ENCODE measurements at regions not wholly inside any gene's neighbourhood (a gene's known extent, or its start where the extent isn't known, plus 50 kb on each side); places are given as distances from the start of the nearest gene placed in this dataset.

DNA sequence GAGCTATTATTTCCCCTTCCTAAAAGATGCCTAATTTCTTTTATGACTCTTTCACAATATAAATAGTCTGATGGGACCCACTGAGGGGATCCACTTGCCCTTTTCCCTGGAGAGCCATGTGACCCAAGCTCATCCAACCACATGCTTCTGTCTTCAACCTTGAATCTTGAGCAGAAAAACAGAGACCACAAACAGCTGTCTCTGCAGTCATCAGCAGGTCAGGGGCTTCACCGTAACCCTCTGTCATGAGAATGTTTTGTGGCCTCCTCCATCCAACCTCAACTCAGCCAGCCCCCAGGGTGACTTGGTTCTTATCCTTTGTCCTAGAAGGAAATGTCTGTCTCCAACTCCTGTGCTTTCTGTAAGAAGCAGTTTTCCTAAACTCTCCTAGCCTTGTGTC is 129.6 kb upstream of the POU2AF2 start:
- 36% methylated on average over 1 of the region's 1 CpG for WGBS
- H3K27me3 ChIP-seq = no peaks in the 10 kb centered on the region
- DNase-seq (ENCODE audit: low spot score in 2 of 2) = no peak
- no peak overlapping the region for H3K27ac ChIP-seq
- no peaks in the 10 kb centered on the region for H3K4me1 ChIP-seq
- no peak overlapping the region for H3K4me3 ChIP-seq
- H3K9me3 ChIP-seq = no peaks in the 10 kb centered on the region
- H3K36me3 ChIP-seq = no peaks in the 10 kb centered on the region
- TF ChIP-seq POLR2AphosphoS5 (IDR thresholded peaks at IDR 0.05) = no peak
- TF ChIP-seq POLR2A (IDR thresholded peaks at IDR 0.05) = no peak
- TF ChIP-seq EP300 (IDR thresholded peaks at IDR 0.05) = no peak
- TF ChIP-seq, protein P1, sequence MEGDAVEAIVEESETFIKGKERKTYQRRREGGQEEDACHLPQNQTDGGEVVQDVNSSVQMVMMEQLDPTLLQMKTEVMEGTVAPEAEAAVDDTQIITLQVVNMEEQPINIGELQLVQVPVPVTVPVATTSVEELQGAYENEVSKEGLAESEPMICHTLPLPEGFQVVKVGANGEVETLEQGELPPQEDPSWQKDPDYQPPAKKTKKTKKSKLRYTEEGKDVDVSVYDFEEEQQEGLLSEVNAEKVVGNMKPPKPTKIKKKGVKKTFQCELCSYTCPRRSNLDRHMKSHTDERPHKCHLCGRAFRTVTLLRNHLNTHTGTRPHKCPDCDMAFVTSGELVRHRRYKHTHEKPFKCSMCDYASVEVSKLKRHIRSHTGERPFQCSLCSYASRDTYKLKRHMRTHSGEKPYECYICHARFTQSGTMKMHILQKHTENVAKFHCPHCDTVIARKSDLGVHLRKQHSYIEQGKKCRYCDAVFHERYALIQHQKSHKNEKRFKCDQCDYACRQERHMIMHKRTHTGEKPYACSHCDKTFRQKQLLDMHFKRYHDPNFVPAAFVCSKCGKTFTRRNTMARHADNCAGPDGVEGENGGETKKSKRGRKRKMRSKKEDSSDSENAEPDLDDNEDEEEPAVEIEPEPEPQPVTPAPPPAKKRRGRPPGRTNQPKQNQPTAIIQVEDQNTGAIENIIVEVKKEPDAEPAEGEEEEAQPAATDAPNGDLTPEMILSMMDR (IDR thresholded peaks at IDR 0.05) = no peak

DNA sequence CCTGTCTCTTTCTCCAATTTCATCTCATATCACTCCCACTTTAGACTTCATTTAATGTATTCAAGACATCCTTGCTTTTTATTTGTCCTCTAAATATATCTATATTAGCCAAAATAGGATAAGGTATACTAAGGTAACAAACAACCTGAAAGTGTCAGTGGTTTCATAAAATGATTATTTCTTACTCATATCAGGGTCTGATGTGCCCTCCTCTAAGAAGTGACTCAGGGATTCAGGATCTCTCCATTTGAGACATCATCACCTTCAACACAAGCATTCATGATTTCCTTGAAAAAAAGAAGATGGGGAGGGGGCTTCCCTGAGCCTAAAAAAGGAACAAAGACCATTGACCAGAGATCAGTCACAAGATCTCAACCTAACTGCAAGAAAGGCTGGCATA is 131.4 kb upstream of the POU2AF2 start:
- no peak for DNase-seq (ENCODE audit: low spot score in 2 of 2)
- no peaks in the 10 kb centered on the region for H3K27me3 ChIP-seq
- no peaks in the 10 kb centered on the region for H3K36me3 ChIP-seq
- no peaks in the 10 kb centered on the region for H3K9me3 ChIP-seq
- no peak overlapping the region for H3K27ac ChIP-seq
- no peak for TF ChIP-seq POLR2A (IDR thresholded peaks at IDR 0.05)
- no peak for TF ChIP-seq EP300 (IDR thresholded peaks at IDR 0.05)
- TF ChIP-seq, protein P1 (IDR thresholded peaks at IDR 0.05) = no peak
- no peak for TF ChIP-seq POLR2AphosphoS5 (IDR thresholded peaks at IDR 0.05)
- H3K4me1 ChIP-seq = no peaks in the 10 kb centered on the region
- H3K4me3 ChIP-seq = no peak overlapping the region

DNA sequence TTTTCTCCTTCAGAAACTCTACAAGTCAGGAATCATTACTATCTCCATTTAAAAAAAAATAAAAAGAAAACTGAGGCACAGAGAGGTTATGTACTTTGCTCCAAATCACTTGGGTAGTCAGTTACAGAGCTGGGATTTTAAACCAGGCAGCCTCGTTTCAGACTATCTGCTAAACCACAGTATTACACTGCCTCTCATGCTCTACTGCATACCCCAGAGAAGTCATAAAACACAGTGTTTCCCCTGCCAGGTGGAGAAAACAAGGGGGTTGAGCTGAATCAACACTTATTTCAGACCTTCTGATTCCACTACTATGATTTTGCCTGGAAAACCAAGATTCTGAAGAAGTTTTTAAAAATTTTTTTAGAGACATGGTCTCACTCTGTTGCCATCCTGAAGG is 132.9 kb upstream of the POU2AF2 start:
- Histone ChIP-seq H3K4me1 (no peaks in the 10 kb centered on the region), H3K27me3 (no peaks in the 10 kb centered on the region), H3K36me3 (no peaks in the 10 kb centered on the region), H3K27ac (no peak overlapping the region), H3K9me3 (no peaks in the 10 kb centered on the region), H3K4me3 (no peak overlapping the region)
- no peak for DNase-seq (ENCODE audit: low spot score in 2 of 2)
- WGBS = 58% methylated on average over 1 of the region's 1 CpG
- TF ChIP-seq POLR2A (IDR thresholded peaks at IDR 0.05) (no peak), EP300 (IDR thresholded peaks at IDR 0.05) (no peak)

DNA sequence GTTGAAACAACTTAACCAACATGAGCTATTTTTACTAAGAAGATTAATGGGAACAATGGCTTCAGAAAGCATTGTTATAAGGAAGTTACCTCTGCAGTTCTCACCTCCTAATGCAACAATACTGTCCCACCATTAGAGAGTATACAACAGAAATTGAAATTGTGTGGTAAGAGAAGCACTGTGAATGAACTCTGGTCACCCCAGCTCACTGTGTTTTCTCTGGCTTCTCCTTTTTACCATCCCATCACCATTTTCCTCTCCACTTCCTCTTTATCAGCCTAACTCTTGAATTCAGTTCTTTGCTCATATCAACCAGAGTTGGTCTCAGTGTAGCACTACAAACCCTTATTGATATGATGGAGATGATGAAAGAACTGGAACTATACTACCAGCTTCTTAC is 138.0 kb upstream of the POU2AF2 start:
- TF ChIP-seq POLR2A (IDR thresholded peaks at IDR 0.05) = no peak
- no peak for TF ChIP-seq POLR2AphosphoS5 (IDR thresholded peaks at IDR 0.05)
- TF ChIP-seq, protein P1 (IDR thresholded peaks at IDR 0.05) = no peak
- no peak for TF ChIP-seq EP300 (IDR thresholded peaks at IDR 0.05)
- Histone ChIP-seq H3K27me3 (no peaks in the 10 kb centered on the region), H3K4me3 (no peak overlapping the region), H3K4me1 (no peaks in the 10 kb centered on the region), H3K9me3 (no peaks in the 10 kb centered on the region), H3K36me3 (no peaks in the 10 kb centered on the region), H3K27ac (no peak overlapping the region)
- no peak for DNase-seq (ENCODE audit: low spot score in 2 of 2)

DNA sequence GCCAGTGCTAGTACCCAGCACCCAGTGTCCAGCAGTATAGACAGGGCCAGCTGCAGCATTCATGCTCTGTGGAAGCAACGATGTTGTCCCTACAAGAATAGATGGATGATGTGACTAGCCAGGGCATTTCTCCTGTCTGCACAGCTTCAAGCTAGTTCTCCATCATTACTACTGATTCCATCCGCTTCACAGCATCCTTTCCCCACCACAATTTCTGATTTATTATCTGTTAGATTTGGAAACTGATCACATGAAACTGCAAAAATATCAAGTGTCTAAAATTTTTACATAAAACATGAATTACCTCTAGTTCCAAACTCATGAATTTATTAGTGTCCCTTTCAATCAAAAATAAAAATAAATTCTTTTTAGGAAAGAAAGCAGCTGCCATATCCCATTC is 138.9 kb upstream of the POU2AF2 start:
- no peaks in the 10 kb centered on the region for H3K27me3 ChIP-seq
- DNase-seq (ENCODE audit: low spot score in 2 of 2) = no peak
- H3K27ac ChIP-seq = no peak overlapping the region
- TF ChIP-seq, protein P1 (IDR thresholded peaks at IDR 0.05) = no peak
- TF ChIP-seq EP300 (IDR thresholded peaks at IDR 0.05) (no peak), POLR2AphosphoS5 (IDR thresholded peaks at IDR 0.05) (no peak)
- no peaks in the 10 kb centered on the region for H3K4me1 ChIP-seq
- H3K9me3 ChIP-seq = no peaks in the 10 kb centered on the region
- 70% methylated on average over 2 of the region's 2 CpGs for WGBS
- H3K4me3 ChIP-seq = no peak overlapping the region
- H3K36me3 ChIP-seq = no peaks in the 10 kb centered on the region

DNA sequence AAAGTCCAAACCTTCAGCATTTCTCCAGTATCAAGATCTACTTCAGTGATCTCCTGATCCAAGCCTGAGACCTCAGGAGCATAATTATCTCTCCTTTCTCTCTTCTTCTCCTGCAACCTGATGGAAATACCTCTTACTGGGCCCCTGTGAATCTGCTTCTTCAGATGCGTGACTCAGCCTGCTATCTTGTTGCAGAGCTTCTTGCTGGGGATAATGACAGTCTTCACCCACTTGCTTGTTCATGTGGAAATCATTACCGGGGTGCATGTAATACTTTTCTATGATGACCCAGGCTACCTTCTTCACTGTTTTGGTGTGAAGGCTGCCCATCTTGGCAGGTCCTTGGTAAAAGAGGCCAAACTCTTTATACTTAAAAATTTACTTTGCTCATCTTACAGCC is 140.0 kb upstream of the POU2AF2 start:
- Histone ChIP-seq H3K27ac (no peak overlapping the region), H3K4me3 (no peak overlapping the region), H3K36me3 (no peaks in the 10 kb centered on the region), H3K9me3 (no peaks in the 10 kb centered on the region), H3K4me1 (no peaks in the 10 kb centered on the region), H3K27me3 (no peaks in the 10 kb centered on the region)
- TF ChIP-seq POLR2A (IDR thresholded peaks at IDR 0.05) = no peak
- no peak for TF ChIP-seq POLR2AphosphoS5 (IDR thresholded peaks at IDR 0.05)
- TF ChIP-seq EP300 (IDR thresholded peaks at IDR 0.05) = no peak
- TF ChIP-seq, protein P1 (IDR thresholded peaks at IDR 0.05) = no peak
- no peak for DNase-seq (ENCODE audit: low spot score in 2 of 2)
- 84% methylated on average over 2 of the region's 2 CpGs for WGBS

All from suprapubic skin (tissue), 4 donors.